Activated B cell treated with CpG ODN at 0.5 μM for 24 hours (primary cell): ENCODE measurements at regions not wholly inside any gene's neighbourhood (a gene's known extent, or its start where the extent isn't known, plus 50 kb on each side); places are given as distances from the start of the nearest gene placed in this dataset.
"Not testable (repeated sequence)": the region's sequence is repeated elsewhere in the genome, so short reads cannot be mapped to it uniquely, and the experiment has no call there.

Experiments used
- ATAC-seq: fragments of 200-7000 bp; cut with Tn5 transposase; one replicate; pipeline ENCODE4 v1.10.0; 2021; ENCODE audit warnings: low read depth, mild to moderate bottlenecking, moderate library complexity
- CTCF ChIA-PET: fragments of 350-600 bp; sonication (Branson Sonifier 250); formaldehyde crosslinking; loops from one replicate; lab custom pipeline; 2021; ENCODE audit warnings: antibody characterized with exemption; lab: Charles Lee
- POLR2A ChIA-PET: fragments of 350-600 bp; sonication (Branson Sonifier 250); formaldehyde crosslinking; loops from one replicate; lab custom pipeline; 2021; ENCODE audit warnings: antibody characterized with exemption; lab: Charles Lee
- DNase-seq: peaks from one replicate; pipeline ENCODE4 v3.0.0; 2022
- H3K27ac Mint-ChIP-seq: one replicate; pipeline ENCODE4 v1.8.0; 2020; ENCODE audit warnings: mixed read lengths
- H3K27me3 Mint-ChIP-seq: one replicate; pipeline ENCODE4 v1.8.0; 2021; ENCODE audit warnings: mixed read lengths
- H3K36me3 Mint-ChIP-seq: one replicate; pipeline ENCODE4 v1.8.0; 2021; ENCODE audit warnings: low read depth, mixed read lengths
- H3K4me1 Mint-ChIP-seq: one replicate; pipeline ENCODE4 v1.8.0; 2021; ENCODE audit warnings: mixed read lengths
- H3K4me3 Mint-ChIP-seq: one replicate; pipeline ENCODE4 v1.8.0; 2020; ENCODE audit warnings: mild to moderate bottlenecking, mixed read lengths
- H3K9me3 Mint-ChIP-seq: one replicate; pipeline ENCODE4 v1.8.0; 2020; ENCODE audit warnings: mixed read lengths
- CTCF ChIP-seq: fragments of 200-600 bp; IDR thresholded peaks from one replicate; pipeline ENCODE4 v1.8.0; 2022; ENCODE audit warnings: antibody characterized with exemption, mild to moderate bottlenecking
- intact Hi-C: fragments of 100-400 bp; cut with micrococcal nuclease; formaldehyde crosslinking; loops from one replicate; pipeline ENCODE4 v1.15.1; 2024

- DNase-seq, H3K36me3 Mint-ChIP-seq, H3K27me3 Mint-ChIP-seq, ATAC-seq, POLR2A ChIA-PET, CTCF ChIA-PET, H3K4me1 Mint-ChIP-seq, H3K9me3 Mint-ChIP-seq, H3K4me3 Mint-ChIP-seq, intact Hi-C loops, H3K27ac Mint-ChIP-seq: not testable (repeated sequence)
Observed at GRCh38 chrX:63135859-63136258, 215.3 kb downstream of the SPIN4 start.

GRCh38 chrX:63128509-63128908 lies 222.6 kb downstream of the SPIN4 start:
- no peaks in the 10 kb centered on the region for H3K27me3 Mint-ChIP-seq
- peaks cover 2% of the 10 kb centered on the region for H3K9me3 Mint-ChIP-seq
- H3K4me3 Mint-ChIP-seq, result no peak overlapping the region
- ChIA-PET POLR2A (no interaction called here), CTCF (no interaction called here)
- no peak for ATAC-seq
- H3K36me3 Mint-ChIP-seq, result no peaks in the 10 kb centered on the region
- H3K27ac Mint-ChIP-seq, result no peak overlapping the region
- no peak for DNase-seq
- TF ChIP-seq CTCF, result no peak
- no peaks in the 10 kb centered on the region for H3K4me1 Mint-ChIP-seq
- intact Hi-C loops, result no loop called here

- Mint-ChIP-seq H3K4me1 (no peaks in the 10 kb centered on the region), H3K27me3 (no peaks in the 10 kb centered on the region), H3K36me3 (no peaks in the 10 kb centered on the region), H3K27ac (no peak overlapping the region), H3K4me3 (no peak overlapping the region), H3K9me3 (peaks cover 2% of the 10 kb centered on the region)
- ATAC-seq (no peak), DNase-seq (no peak)
- POLR2A ChIA-PET, result no interaction called here
- CTCF ChIA-PET, result no interaction called here
- intact Hi-C loops, result no loop called here
- no peak for TF ChIP-seq CTCF
Observed at GRCh38 chrX:63115196-63115595, 235.9 kb downstream of the SPIN4 start.

GRCh38 chrX:63101879-63102620 lies 249.1 kb downstream of the SPIN4 start:
- Mint-ChIP-seq H3K9me3 (no peaks in the 10 kb centered on the region), H3K27me3 (no peaks in the 10 kb centered on the region), H3K27ac (no peak overlapping the region), H3K36me3 (no peaks in the 10 kb centered on the region), H3K4me3 (no peak overlapping the region), H3K4me1 (no peaks in the 10 kb centered on the region)
- no peak for ATAC-seq
- no peak for TF ChIP-seq CTCF
- CTCF ChIA-PET, result no interaction called here
- POLR2A ChIA-PET, result no interaction called here
- no peak for DNase-seq
- intact Hi-C loops, result no loop called here

GRCh38 chrX:63058204-63058603 lies 292.9 kb downstream of the SPIN4 start:
- POLR2A ChIA-PET, result no interaction called here
- CTCF ChIA-PET, result no interaction called here
- Mint-ChIP-seq H3K27me3 (no peaks in the 10 kb centered on the region), H3K4me3 (no peak overlapping the region), H3K4me1 (no peaks in the 10 kb centered on the region), H3K27ac (no peak overlapping the region), H3K9me3 (no peaks in the 10 kb centered on the region), H3K36me3 (no peaks in the 10 kb centered on the region)
- TF ChIP-seq CTCF, result no peak
- DNase-seq, result no peak
- intact Hi-C loops, result no loop called here
- ATAC-seq, result no peak

- Mint-ChIP-seq H3K4me1 (no peaks in the 10 kb centered on the region), H3K4me3 (no peak overlapping the region), H3K27me3 (no peaks in the 10 kb centered on the region), H3K9me3 (no peaks in the 10 kb centered on the region), H3K27ac (no peak overlapping the region), H3K36me3 (no peaks in the 10 kb centered on the region)
- ChIA-PET CTCF (no interaction called here), POLR2A (no interaction called here)
- ATAC-seq (no peak), DNase-seq (no peak)
- intact Hi-C loops, result no loop called here
- TF ChIP-seq CTCF, result no peak
Observed at GRCh38 chrX:63050225-63050624, 300.9 kb downstream of the SPIN4 start.
